ENCODE measurements at regions not wholly inside any gene's neighbourhood (a gene's known extent, or its start where the extent isn't known, plus 50 kb on each side); places are given as distances from the start of the nearest gene placed in this dataset.

DNA sequence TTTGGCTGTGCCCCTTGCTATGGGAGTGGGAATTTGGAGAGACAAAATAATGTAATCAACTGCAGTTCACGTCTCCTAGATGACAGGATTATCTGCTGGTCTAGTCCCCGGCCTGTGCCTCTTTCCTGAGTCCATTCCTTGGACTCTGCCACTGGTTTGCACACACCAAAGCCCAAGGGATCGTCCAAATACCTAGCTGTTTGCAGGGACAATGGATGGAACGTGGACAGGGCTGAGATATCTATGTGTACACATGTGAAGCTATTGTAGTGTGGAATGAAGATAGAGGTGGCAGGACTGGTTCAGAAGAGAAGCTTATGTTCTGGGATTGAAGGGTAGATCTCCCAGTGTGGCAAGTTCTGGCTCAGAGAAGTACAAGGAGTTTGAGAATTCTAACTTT lies 198.3 kb upstream of the PITX2 start:
- TF ChIP-seq, protein P1, sequence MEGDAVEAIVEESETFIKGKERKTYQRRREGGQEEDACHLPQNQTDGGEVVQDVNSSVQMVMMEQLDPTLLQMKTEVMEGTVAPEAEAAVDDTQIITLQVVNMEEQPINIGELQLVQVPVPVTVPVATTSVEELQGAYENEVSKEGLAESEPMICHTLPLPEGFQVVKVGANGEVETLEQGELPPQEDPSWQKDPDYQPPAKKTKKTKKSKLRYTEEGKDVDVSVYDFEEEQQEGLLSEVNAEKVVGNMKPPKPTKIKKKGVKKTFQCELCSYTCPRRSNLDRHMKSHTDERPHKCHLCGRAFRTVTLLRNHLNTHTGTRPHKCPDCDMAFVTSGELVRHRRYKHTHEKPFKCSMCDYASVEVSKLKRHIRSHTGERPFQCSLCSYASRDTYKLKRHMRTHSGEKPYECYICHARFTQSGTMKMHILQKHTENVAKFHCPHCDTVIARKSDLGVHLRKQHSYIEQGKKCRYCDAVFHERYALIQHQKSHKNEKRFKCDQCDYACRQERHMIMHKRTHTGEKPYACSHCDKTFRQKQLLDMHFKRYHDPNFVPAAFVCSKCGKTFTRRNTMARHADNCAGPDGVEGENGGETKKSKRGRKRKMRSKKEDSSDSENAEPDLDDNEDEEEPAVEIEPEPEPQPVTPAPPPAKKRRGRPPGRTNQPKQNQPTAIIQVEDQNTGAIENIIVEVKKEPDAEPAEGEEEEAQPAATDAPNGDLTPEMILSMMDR (IDR thresholded peaks at IDR 0.05; ENCODE audit: insufficient read depth, low read length) = no peak
- no peak overlapping the region for H3K4me3 ChIP-seq (ENCODE audit: low read depth, low read length)
- DNase-seq (ENCODE audit: low read depth) = no peak

DNA sequence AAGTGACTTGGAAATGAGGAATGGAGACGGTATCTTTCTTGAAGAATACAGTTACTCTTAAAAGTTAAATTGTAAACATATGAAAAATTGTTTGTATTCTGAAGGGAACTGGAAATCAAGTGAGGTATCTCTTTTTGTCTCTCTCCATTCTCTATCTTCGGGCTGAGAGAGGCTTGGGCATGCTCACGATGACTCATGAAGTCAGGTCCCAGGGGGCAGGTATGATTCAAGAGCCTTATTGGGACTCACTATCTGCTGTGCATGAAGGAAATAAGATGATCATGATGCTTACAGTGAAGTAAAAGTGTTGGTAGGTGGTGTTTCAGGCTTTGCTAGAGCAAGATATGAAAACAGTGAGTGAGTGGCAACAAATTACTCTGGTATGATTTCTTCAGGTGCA lies 200.4 kb upstream of the PITX2 start:
- TF ChIP-seq, protein P1 (IDR thresholded peaks at IDR 0.05; ENCODE audit: insufficient read depth, low read length) = no peak
- H3K4me3 ChIP-seq (ENCODE audit: low read depth, low read length) = no peak overlapping the region
- peak; percentile 72 for DNase-seq (ENCODE audit: low read depth)

DNA sequence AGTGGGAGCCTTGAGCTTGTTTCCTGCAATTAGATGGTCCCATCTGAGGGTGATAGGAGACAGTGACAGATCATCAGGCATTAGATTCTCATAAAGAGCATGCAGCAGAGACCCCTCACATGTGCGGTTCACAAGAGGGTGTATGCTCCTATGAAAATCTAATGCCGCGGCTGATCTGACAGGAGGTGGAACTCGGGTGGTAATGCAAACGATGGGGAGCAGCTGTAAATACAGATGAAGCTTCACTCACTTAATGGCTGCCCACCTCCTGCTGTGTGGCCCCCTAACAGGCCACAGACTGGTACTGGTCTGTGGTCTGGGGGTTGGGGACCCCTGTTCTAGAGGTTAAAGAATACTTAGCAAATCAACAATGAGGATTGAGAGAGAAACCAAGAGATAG lies 201.5 kb upstream of the PITX2 start:
- no peak for DNase-seq (ENCODE audit: low read depth)
- TF ChIP-seq, protein P1 (IDR thresholded peaks at IDR 0.05; ENCODE audit: insufficient read depth, low read length) = no peak
- H3K4me3 ChIP-seq (ENCODE audit: low read depth, low read length) = no peak overlapping the region

DNA sequence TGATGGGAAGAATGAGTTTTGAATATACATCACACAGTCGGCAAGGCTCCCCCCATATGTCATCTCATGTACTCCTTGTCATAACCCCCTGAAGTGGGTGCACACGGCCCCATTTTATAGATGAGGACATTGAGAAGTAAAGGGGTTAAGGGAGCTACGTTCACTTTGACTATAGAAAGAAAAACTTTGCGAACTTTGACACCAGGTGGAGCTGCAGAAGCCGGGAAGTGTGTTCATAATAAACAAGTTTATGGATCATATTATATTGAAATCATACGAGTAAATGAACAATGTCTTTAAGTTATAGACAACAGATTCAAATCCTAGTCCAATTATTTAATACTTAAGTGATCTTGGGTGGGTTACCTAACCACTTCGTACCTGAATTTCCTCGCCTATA lies 203.8 kb upstream of the PITX2 start:
- DNase-seq (ENCODE audit: low read depth) = no peak
- H3K4me3 ChIP-seq (ENCODE audit: low read depth, low read length) = no peak overlapping the region
- TF ChIP-seq, protein P1 (IDR thresholded peaks at IDR 0.05; ENCODE audit: insufficient read depth, low read length) = no peak

DNA sequence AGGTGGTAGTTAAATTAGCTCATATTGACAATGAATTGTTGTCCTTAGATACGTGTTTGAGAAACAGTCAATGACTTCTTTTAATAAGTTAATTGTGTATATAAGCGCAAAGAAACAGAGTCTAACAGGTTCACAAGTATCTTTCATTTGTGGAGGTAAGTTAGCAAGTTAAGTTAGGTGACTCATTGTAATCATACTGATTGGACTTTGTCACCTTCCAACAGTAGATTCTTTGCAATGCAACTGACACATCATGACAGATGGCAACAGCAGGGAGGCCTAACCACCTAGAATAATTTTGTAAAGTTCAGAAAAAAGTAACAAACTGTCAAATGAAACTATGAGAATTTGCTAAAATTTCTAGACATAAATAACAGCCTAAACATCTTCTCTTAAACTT lies 207.6 kb upstream of the PITX2 start:
- no peak for DNase-seq (ENCODE audit: low read depth)
- no peak overlapping the region for H3K4me3 ChIP-seq (ENCODE audit: low read depth, low read length)
- TF ChIP-seq, protein P1 (IDR thresholded peaks at IDR 0.05; ENCODE audit: insufficient read depth, low read length) = no peak

DNA sequence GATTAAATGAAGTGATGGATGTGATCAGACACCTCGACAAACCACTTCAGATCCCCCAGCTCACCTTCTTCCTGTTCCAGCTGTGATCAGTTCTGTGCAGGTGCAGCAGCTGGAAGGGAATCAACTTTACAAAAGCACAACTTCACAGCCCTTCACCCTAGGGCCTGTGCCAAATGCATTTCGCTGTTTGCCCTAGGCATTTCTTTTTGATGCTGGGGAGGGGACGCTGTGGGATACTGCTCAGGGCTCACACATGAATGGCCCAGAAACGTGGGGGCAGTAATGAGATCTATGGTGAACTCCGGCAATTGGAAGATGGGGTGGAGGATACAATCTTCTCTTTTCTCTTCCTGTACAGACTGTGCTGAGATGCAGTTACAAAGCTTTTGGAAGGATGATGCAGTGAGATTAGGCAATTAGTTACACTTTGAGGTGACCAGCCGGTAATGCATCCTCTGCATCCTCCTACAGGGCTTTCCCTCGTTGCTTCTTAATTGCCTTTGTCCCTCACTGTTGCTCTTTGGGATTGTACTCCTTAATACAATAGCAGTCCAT lies 215.1 kb upstream of the PITX2 start:
- H3K4me3 ChIP-seq (ENCODE audit: low read depth, low read length) = no peak overlapping the region
- no peak for DNase-seq (ENCODE audit: low read depth)
- TF ChIP-seq, protein P1 (IDR thresholded peaks at IDR 0.05; ENCODE audit: insufficient read depth, low read length) = no peak

DNA sequence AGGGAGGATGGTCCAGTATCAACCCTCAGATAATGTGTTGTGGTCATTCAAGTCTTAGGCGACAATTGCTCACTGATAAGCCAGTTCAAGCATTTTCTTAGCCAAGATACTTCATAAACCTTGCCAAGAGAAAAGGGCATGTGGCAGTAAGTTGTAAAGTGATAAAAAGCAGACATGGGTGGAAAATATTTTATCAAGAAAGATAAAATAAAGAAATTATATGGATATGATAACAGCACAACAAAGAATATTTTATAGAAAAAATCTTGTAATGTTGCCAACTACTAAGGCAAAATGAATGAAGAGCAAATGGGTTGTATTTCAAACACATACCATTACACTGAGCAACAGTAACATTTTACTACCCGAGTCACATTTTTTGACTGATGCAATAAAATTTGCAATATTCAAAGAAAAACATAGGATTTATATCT lies 217.4 kb upstream of the PITX2 start:
- TF ChIP-seq, protein P1 (IDR thresholded peaks at IDR 0.05; ENCODE audit: insufficient read depth, low read length) = no peak
- H3K4me3 ChIP-seq (ENCODE audit: low read depth, low read length) = no peak overlapping the region
- peak; percentile 86 for DNase-seq (ENCODE audit: low read depth)
